ENCODE measurements at regions not wholly inside any gene's neighbourhood (a gene's known extent, or its start where the extent isn't known, plus 50 kb on each side); places are given as distances from the start of the nearest gene placed in this dataset.
A peak's percentile ranks its signal among the peaks of the same experiment; 100 is the strongest.

DNA sequence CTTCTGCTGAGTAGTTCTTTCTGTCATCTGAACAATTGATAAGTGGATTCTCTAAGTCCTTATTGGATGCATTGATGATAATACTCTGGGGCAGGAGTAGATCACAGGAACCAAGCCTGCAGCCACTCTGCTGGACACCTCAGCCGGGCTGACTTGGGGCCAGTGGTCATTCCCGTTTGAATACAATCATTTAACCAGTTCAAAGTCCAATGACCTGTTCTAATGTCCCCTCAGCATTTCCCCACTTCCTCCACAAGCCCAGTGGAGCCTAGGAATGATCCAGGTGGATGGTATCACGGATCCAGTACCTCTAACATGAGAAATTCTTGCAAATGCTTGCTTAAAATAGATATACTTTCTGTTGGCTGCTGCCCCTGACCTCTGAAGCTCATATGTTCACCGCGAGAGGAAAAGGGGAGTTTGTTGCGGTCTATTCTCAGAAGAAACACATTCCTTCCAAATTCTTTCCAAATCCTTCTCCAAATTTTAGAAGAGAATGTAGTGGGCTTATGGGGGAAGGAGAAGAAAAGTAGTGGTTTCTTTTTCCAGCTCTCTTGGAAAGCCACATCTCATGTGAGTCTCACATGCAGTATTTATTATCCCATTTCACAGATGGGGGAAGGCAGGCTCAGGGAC, 170.9 kb downstream of the INHBB start (continued):
- TF ChIP-seq, protein P1, sequence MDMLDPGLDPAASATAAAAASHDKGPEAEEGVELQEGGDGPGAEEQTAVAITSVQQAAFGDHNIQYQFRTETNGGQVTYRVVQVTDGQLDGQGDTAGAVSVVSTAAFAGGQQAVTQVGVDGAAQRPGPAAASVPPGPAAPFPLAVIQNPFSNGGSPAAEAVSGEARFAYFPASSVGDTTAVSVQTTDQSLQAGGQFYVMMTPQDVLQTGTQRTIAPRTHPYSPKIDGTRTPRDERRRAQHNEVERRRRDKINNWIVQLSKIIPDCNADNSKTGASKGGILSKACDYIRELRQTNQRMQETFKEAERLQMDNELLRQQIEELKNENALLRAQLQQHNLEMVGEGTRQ (IDR thresholded peaks at IDR 0.05; ENCODE audit: low read depth, low read length), result no peak
- TF ChIP-seq, protein P1 (CRISPR knock-in tag; IDR thresholded peaks at IDR 0.05; ENCODE audit: borderline replicate concordance), result no peak
- no peak for TF ChIP-seq CBX2 (IDR thresholded peaks at IDR 0.05; ENCODE audit: low read depth, low read length)
- no peak for TF ChIP-seq CBX2 (CRISPR knock-in tag; IDR thresholded peaks at IDR 0.05; ENCODE audit: low read depth)
- TF ChIP-seq MEIS1 (CRISPR knock-in tag; IDR thresholded peaks at IDR 0.05; ENCODE audit: borderline replicate concordance), result 0 out of 2 replicates have a peak, but pooled peaks have one; percentile 26
- TF ChIP-seq, protein P2, sequence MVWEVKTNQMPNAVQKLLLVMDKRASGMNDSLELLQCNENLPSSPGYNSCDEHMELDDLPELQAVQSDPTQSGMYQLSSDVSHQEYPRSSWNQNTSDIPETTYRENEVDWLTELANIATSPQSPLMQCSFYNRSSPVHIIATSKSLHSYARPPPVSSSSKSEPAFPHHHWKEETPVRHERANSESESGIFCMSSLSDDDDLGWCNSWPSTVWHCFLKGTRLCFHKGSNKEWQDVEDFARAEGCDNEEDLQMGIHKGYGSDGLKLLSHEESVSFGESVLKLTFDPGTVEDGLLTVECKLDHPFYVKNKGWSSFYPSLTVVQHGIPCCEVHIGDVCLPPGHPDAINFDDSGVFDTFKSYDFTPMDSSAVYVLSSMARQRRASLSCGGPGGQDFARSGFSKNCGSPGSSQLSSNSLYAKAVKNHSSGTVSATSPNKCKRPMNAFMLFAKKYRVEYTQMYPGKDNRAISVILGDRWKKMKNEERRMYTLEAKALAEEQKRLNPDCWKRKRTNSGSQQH (CRISPR knock-in tag; IDR thresholded peaks at IDR 0.05; ENCODE audit: low read depth), result 0 out of 2 replicates have a peak, but pooled peaks have one; percentile 25
- TF ChIP-seq, protein P3, sequence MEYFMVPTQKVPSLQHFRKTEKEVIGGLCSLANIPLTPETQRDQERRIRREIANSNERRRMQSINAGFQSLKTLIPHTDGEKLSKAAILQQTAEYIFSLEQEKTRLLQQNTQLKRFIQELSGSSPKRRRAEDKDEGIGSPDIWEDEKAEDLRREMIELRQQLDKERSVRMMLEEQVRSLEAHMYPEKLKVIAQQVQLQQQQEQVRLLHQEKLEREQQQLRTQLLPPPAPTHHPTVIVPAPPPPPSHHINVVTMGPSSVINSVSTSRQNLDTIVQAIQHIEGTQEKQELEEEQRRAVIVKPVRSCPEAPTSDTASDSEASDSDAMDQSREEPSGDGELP (IDR thresholded peaks at IDR 0.05; ENCODE audit: borderline replicate concordance, low read depth), result peak; percentile 34; the same call in 1 of the 2 replicates
- no peak for TF ChIP-seq CREB1 (IDR thresholded peaks at IDR 0.05)
- peak; percentile 51; the same call in 1 of the 2 replicates for TF ChIP-seq CREB1 (CRISPR knock-in tag; IDR thresholded peaks at IDR 0.05)
- TF ChIP-seq GATAD2A (CRISPR knock-in tag; IDR thresholded peaks at IDR 0.05), result peak; percentile 85
- TF ChIP-seq SOX6 (IDR thresholded peaks at IDR 0.05), result no peak
- TF ChIP-seq SOX6 (CRISPR knock-in tag; IDR thresholded peaks at IDR 0.05), result peak; percentile 81
- peak; percentile 53 for TF ChIP-seq TEAD3 (CRISPR knock-in tag; optimal IDR thresholded peaks at IDR 0.05; ENCODE audit: borderline replicate concordance)
- TF ChIP-seq, protein P4, sequence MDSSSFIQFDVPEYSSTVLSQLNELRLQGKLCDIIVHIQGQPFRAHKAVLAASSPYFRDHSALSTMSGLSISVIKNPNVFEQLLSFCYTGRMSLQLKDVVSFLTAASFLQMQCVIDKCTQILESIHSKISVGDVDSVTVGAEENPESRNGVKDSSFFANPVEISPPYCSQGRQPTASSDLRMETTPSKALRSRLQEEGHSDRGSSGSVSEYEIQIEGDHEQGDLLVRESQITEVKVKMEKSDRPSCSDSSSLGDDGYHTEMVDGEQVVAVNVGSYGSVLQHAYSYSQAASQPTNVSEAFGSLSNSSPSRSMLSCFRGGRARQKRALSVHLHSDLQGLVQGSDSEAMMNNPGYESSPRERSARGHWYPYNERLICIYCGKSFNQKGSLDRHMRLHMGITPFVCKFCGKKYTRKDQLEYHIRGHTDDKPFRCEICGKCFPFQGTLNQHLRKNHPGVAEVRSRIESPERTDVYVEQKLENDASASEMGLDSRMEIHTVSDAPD (CRISPR knock-in tag; IDR thresholded peaks at IDR 0.05), result no peak
- TF ChIP-seq TOE1 (CRISPR knock-in tag; IDR thresholded peaks at IDR 0.05), result no peak
- TF ChIP-seq ZNF614 (CRISPR knock-in tag; IDR thresholded peaks at IDR 0.05; ENCODE audit: borderline replicate concordance), result 0 out of 2 replicates have a peak, but pooled peaks have one; percentile 27
- 0 out of 2 replicates have a peak, but pooled peaks have one; percentile 24 for TF ChIP-seq NR2C2 (CRISPR knock-in tag; IDR thresholded peaks at IDR 0.05; ENCODE audit: borderline replicate concordance)
- no peak for TF ChIP-seq SMARCE1 (IDR thresholded peaks at IDR 0.05; ENCODE audit: borderline replicate concordance)
- peak; percentile 65; the same call in 1 of the 2 replicates for TF ChIP-seq HMG20A (CRISPR knock-in tag; IDR thresholded peaks at IDR 0.05; ENCODE audit: borderline replicate concordance)
